WI38 (cell line): ENCODE measurements at regions not wholly inside any gene's neighbourhood (a gene's known extent, or its start where the extent isn't known, plus 50 kb on each side); places are given as distances from the start of the nearest gene placed in this dataset.
"Not testable (repeated sequence)": the region's sequence is repeated elsewhere in the genome, so short reads cannot be mapped to it uniquely, and the experiment has no call there.

Source experiments
- H3K4me3 ChIP-seq: 2 replicates; pipeline ENCODE4 v1.5.1; 2011; ENCODE audit warnings: low read depth, mild to moderate bottlenecking, control low read depth, low read length
- CTCF ChIP-seq: IDR thresholded peaks from 2 replicates; pipeline ENCODE4 v1.5.1; 2012; ENCODE audit warnings: low read depth, mild to moderate bottlenecking, control low read depth, low read length

GRCh38 chrX:63417649-63418048, 66.5 kb upstream of the SPIN4 start:
- no peak for TF ChIP-seq CTCF
- no peak overlapping the region for H3K4me3 ChIP-seq

- not testable (repeated sequence) for H3K4me3 ChIP-seq
These were observed 58.8 kb upstream of the SPIN4 start for GRCh38 chrX:63409934-63410333.

- no peak for TF ChIP-seq CTCF
- H3K4me3 ChIP-seq, result no peak overlapping the region
These were observed 56.9 kb upstream of the SPIN4 start for GRCh38 chrX:63408050-63408449.

GRCh38 chrX:63404332-63404731, 53.2 kb upstream of the SPIN4 start:
- no peak for TF ChIP-seq CTCF
- no peak overlapping the region for H3K4me3 ChIP-seq

- TF ChIP-seq CTCF, result no peak
- no peak overlapping the region for H3K4me3 ChIP-seq
These were observed 51.0 kb upstream of the SPIN4 start for GRCh38 chrX:63402106-63402505.
